Stimulated activated CD8-positive, alpha-beta memory T cell treated with anti-CD3 and anti-CD28 coated beads, Interleukin-2, amount 100 ng/mL, for 1 hour (primary cell): ENCODE measurements at regions not wholly inside any gene's neighbourhood (a gene's known extent, or its start where the extent isn't known, plus 50 kb on each side); places are given as distances from the start of the nearest gene placed in this dataset.

ENCODE experiments used
- DNase-seq, 2 donors: peaks; one replicate each; pipeline ENCODE4 v3.0.0-alpha.2; 2020; ENCODE audit warnings: low read depth in 2 of 2

GRCh38 chr2:57880446-57880845 is 166.2 kb upstream of the VRK2 start:
- DNase-seq, result no peak

- no peak for DNase-seq
Observed at GRCh38 chr2:57880967-57881366, 165.6 kb upstream of the VRK2 start.

GRCh38 chr2:57881998-57882888 is 164.4 kb upstream of the VRK2 start:
- no peak for DNase-seq

GRCh38 chr2:57882895-57883515 is 163.6 kb upstream of the VRK2 start:
- no peak for DNase-seq

GRCh38 chr2:57884281-57884680 is 162.3 kb upstream of the VRK2 start:
- DNase-seq, result no peak

GRCh38 chr2:57885742-57886141 is 160.9 kb upstream of the VRK2 start:
- DNase-seq, result no peak

- no peak for DNase-seq
Observed at GRCh38 chr2:57886161-57886786, 160.3 kb upstream of the VRK2 start.

GRCh38 chr2:57888463-57888862 is 158.1 kb upstream of the VRK2 start:
- DNase-seq, result no peak

GRCh38 chr2:57890464-57890863 is 156.1 kb upstream of the VRK2 start:
- DNase-seq, result no peak

- no peak for DNase-seq
Observed at GRCh38 chr2:57891086-57891712, 155.4 kb upstream of the VRK2 start.

- DNase-seq, result no peak
Observed at GRCh38 chr2:57892920-57893319, 153.7 kb upstream of the VRK2 start.

- no peak for DNase-seq
Observed at GRCh38 chr2:57893347-57893746, 153.3 kb upstream of the VRK2 start.

GRCh38 chr2:57893786-57894185 is 152.8 kb upstream of the VRK2 start:
- no peak for DNase-seq

- DNase-seq, result no peak
Observed at GRCh38 chr2:57894381-57894780, 152.2 kb upstream of the VRK2 start.

- DNase-seq, result no peak
Observed at GRCh38 chr2:57897920-57898319, 148.7 kb upstream of the VRK2 start.

- DNase-seq, result no peak
Observed at GRCh38 chr2:57899898-57900297, 146.7 kb upstream of the VRK2 start.

GRCh38 chr2:57902578-57902977 is 144.0 kb upstream of the VRK2 start:
- DNase-seq, result no peak

- DNase-seq, result no peak
Observed at GRCh38 chr2:57906152-57906732, 140.4 kb upstream of the VRK2 start.

- no peak for DNase-seq
Observed at GRCh38 chr2:57907411-57907810, 139.2 kb upstream of the VRK2 start.

GRCh38 chr2:57908736-57909161 is 137.9 kb upstream of the VRK2 start:
- DNase-seq, result no peak

- DNase-seq, result no peak
Observed at GRCh38 chr2:57918126-57918525, 128.5 kb upstream of the VRK2 start.

GRCh38 chr2:57920342-57920939 is 126.2 kb upstream of the VRK2 start:
- no peak for DNase-seq
